ENCODE measurements at regions not wholly inside any gene's neighbourhood (a gene's known extent, or its start where the extent isn't known, plus 50 kb on each side); places are given as distances from the start of the nearest gene placed in this dataset.

DNA sequence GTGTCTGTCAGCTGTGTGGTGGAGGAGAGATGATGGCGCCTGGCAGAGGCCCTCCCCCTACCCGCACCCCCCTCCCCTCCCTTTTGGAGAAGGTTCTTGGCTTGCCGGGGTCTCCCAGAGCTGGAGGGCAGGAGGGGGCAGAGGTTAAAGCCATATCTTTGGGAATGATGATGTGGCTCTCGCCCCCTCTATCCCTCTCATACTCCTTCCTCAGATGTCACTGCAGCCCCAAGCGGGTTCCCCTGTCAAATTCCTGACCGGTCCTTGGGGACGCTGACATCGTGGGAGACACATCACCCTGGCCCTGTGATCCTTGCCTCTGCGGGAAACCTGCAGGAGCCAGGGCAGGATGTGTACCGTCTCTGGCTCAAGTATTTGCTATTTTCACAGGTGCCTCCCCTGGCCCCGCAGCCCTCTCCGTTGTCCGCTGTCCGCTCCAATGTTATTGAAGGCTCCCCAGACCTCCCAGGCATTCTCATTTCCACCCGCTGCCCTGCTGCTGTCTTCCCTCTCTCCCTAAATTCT lies 109.5 kb downstream of the FOXD1 start:
- no peak for DNase-seq (ENCODE audit: low read depth in 1 of 2, low spot score in 1 of 2)

DNA sequence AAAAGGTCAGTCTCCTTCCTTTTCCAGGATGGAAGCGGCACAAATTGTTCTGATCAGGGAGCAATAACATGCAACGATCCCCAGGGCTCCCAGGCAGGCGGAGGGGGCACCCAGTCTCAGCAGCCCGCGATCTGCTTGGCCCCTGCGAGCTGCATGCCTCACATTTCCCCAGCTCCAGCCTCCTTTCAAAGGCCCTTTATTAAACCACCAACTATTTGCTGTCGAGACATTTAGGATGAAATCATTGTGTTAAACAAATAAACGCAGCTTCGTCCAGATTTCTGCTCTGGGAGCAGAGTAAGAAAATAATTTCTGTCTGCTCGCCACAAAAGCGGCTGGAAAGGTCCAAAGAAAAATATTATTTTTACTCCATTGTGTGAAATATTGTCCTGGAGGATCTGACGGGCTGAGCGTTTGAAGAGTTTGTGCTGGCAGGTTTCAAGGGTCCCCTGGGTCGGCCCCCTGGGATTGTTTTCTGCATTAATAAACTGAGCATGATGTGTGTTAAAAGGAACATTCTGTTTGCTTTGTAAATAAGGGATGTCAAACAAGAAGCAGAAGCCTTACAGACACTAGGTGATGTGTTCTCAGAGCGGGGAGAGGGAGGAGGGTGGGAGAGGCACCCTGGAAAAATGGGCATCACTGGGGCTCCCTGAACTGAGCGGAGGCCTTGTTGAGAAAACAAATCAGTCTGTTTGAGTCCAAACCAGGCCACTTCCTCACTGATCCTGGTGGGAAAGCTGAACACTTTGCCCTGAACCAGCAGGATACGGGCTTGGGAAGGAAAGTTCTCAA lies 110.1 kb downstream of the FOXD1 start:
- DNase-seq (ENCODE audit: low read depth in 1 of 2, low spot score in 1 of 2): no peak

DNA sequence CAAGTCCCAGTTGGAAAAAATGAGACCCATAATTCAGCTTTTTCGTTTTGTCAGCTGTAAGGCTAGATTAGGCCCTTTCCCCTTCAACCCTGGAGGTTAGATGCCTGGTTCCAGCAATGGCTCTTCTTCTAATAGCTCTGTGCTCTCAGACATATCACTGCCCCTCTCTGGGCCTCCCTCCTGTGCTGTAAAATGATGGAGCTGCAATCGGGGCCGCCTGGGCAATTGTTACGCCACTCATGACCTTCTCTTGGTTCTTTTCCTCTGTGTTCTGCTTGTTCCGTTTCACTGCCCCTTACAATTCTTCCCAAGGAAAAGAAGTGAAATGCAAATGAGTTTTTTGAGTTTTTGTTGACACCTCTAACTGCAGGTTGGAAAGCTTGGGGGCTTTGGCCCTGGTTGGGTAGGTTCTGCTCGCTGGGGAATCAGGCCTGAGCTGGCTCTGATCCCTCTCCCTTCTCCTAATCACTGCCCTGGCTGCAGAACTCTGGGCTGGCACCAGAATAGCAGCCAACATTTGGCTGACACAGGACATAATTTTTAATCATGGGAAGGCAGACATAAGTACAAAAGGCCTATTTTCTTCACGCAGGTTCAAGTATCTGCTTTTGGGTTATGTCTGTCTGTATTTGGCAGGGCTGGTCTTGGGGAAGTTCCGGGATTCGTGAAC lies 110.9 kb downstream of the FOXD1 start:
- DNase-seq (ENCODE audit: low read depth in 1 of 2, low spot score in 1 of 2): no peak

DNA sequence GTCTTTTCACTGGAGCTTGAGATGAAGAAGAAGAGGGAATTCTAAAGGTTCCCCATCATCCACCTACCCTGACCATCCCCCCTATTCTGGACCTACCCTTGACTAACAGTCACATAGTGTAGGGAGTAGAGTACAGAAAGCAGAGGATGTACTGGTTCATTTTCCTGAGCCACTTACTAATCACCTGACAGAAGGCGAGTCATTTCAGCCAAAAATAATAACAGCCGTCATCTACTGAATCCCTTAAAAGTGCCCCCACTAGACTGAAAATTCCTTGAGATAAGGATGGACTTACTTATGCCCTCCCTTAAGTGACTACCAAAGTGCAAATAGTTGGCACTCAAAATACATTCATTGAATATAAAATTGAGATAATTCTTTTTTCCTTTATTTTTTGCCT lies 112.2 kb downstream of the FOXD1 start:
- DNase-seq (ENCODE audit: low read depth in 1 of 2, low spot score in 1 of 2): no peak

DNA sequence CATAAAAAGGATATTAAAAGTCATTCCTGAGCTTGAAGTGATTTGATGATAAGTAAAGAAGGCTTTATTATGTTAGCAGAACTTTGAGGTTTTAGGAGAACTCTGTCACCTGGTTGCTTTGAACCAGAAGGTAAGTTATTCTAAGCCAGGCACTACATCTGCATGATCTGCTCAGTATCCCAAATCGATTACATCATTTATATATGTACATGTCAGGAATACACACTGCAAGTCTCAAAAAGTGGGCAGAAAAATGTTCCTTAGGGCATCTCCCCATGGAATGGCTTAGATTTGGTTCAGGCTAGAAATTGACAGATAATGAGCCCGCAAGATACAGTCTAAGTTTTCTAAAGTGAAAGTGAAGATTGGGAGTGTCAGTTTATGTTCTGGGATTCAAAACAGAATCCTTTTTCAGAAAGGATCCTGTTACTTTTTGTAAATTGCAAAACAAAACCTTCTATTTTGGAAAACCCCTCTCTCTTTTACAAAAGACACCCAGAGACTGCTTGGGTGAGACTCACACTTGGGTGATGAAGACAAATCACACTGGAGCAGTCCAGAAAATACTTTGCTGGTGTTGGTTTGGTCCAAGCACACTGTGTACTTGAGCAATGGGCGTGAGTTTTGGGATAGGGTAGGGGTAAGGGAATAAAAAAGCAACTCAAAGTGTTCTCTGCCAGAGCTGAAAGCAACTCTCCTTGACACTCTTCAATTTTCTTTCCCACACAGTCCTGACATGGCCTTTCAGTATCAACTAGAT lies 114.5 kb downstream of the FOXD1 start:
- DNase-seq (ENCODE audit: low read depth in 1 of 2, low spot score in 1 of 2): no peak

DNA sequence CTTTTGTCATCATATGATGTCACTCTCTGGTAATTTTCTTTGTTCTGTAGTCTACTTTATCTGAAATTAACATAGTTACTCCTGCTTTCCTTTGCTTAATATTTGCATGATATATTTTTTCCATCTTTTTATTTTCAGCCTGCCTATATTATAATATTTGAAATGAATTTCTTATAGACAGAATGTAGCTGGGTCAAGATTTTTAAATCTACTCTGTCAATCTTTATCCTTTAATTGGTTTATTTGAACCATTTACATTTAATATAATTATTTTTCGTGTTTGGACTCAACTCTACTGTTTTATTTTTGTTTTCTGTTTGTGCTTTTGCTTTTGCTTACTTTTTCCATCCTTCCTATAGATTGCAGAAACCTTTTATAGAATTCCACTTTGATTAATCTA lies 118.0 kb downstream of the FOXD1 start:
- no peak for DNase-seq (ENCODE audit: low read depth in 1 of 2, low spot score in 1 of 2)

DNA sequence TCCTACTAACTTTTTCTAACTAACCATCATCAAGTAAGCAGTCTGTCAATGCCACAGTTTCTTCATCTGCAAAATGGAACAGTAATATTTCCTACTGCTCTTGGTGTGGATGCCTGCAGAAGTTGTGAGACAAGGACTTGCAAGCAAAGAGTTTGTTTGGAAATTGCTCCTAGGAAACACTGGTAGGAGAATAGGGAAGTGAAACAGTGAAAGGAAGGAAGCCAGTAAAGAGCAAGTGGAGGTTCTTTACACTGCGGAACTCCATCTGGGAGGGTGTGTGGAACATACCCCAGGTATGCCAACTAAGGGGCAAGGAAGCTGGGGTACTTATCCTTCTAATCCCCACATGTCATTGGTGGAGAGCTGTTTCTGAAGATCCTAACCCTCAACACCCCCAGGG lies 119.9 kb downstream of the FOXD1 start:
- DNase-seq (ENCODE audit: low read depth in 1 of 2, low spot score in 1 of 2): no peak

DNA sequence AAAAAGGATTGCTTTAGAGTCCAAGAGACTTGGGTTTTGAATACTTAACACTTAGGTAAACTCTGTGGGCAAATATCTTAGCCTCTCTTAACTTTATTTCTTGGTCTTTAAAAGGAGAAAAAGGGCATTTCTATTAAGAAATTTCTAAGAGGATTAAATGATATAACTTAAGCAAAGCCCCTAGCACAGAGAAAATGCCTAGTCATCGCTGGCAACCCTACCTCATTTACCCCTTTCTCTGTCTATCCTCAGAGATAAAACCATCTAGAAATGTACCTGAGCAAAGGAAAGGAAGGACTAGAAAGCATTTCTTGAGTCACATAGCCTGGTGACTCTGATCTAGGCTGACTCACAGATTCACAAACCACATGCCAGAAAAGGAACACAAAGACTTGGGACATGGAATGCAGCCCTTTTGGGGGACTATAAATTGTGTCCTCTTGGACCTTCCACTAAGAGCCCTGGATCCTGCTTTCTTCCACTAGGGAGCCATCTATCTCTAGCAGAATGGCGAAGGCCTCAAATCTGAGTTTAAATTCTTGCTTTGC lies 120.6 kb downstream of the FOXD1 start:
- no peak for DNase-seq (ENCODE audit: low read depth in 1 of 2, low spot score in 1 of 2)

DNA sequence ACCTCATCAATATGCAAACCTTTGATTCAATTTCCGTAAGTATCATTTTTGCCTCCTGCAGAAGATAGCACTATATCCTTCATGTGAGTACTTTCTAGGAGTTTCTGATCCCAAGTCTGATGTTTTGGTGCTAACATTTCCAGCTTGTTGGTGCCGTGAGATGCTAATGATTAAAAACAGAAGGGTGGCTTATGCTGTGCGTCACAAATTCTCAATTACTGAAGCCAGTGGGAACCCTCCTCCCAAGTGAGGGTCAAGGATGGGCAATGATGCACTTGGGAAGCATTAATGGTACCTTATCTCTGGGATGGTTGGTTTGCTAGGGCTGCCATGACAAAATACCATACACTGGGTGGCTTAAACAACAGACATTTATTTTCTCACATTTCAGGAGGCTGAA lies 123.0 kb downstream of the FOXD1 start:
- no peak for DNase-seq (ENCODE audit: low read depth in 1 of 2, low spot score in 1 of 2)

DNA sequence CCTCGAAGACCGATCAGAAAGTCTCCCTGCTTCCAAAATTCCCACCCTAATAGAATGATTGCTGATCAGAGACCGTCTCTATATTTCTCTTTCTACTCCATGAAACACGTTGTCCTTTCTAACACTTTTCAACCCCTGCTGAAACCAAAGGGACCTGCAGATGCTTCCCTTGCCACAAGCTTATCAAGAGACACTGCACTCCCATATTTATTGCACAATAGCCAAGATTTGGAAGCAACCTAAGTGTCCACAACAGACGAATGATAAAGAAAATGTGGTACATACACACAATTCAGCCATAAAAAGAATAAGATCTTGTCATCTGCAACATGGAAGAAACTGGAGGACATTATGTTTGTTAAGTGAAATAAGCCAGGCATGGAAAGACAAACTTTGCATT lies 125.1 kb downstream of the FOXD1 start:
- no peak for DNase-seq (ENCODE audit: low read depth in 1 of 2, low spot score in 1 of 2)

DNA sequence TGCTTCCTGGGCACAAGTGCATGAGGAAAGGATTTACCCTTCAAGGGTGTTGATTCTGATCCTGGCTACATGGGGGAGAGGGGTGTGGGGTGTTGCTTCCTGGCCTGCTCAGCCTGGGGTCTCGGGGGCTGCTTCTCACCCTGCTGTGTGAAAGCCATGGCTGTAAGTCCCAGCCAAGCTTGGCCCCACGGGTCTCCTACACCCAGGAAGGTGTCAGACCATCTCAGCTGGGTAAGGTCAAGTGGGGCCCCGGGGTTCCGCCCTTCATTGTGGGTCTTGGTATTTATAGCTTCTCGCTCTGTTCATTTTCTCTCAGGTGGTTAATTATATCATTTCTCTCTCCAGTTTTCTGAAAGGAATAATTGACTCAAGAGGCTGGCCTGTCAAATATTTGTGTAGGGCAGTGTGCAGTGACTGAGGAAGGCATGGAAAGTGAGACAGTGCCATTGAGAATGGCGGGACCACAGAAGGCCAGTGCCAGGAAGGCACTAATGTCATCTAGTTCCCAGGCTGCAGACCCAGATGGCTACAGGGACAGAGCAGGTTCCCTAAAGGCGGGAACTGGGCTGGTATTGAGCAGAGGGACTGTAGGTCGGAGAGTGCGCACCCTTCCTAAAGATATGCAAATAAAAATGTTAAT lies 126.0 kb downstream of the FOXD1 start:
- DNase-seq (ENCODE audit: low read depth in 1 of 2, low spot score in 1 of 2): no peak

DNA sequence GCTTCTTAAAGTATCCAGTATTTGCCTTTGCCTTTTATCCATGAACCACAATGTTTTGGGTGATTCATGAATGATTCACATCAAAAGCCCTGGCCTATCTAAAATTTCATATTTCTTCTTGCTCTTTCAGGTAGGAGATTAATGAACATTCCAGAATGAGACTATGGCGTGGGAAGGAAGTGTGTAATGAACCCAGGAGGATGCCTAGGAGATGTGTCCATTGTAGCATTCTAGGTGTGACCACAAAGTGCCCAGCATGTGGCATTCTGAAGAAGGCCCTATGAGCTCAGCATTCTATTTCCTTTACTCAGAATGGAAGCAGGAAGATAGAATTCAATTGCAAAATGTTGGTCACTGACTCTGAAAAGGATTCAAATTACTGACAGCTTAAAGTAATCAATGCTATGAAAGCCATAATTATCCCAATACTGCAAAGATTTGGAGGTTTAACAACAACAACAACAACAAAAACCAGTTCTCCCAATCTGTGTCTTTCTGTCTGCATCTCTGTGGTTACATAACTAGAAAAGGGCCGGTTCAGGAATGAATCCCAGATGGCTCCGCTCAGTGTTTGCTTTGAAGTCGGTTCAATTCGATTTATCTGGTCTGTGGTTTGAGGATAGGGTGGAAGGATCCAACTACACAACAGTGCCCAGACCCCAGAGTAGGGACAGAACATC lies 126.7 kb downstream of the FOXD1 start:
- no peak for DNase-seq (ENCODE audit: low read depth in 1 of 2, low spot score in 1 of 2)

DNA sequence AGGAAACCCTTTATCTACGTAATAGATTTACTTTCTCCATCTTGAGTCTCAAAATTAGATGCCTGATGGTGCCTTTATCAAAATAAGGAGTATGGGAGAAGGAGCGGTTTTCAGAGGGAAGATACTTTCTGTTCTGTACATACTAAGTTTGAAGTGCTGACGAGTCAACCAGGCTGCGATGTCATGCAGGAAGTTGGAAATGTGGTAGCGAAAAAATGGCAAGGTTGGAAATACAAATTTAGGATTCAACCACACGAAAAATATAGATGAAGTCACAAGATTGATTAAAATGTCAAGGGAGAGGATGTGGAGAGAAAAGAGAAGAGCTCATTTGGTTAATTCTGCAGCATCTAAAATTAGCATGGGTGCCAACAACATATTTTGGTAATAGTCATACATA lies 129.5 kb downstream of the FOXD1 start:
- no peak for DNase-seq (ENCODE audit: low read depth in 1 of 2, low spot score in 1 of 2)

DNA sequence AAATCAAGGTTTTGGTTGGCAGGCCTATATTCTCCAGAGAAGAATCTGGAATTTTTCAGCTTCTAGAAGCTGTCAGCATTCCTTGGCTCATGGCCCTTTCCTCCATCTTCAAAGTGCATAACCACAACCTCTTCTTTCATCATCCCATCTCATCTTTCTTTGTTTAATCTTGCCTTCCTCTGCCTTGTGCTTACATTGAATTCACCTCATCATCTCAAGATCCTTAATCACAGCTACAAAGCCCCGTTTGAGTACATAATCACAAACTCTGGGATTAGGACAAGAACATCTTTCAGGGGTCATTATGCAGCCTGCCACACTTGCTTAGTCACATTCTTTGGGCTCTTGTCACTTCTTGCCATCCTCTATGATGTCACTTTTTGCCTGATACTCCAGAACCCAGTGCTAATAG lies 130.3 kb downstream of the FOXD1 start:
- DNase-seq (ENCODE audit: low read depth in 1 of 2, low spot score in 1 of 2): no peak

DNA sequence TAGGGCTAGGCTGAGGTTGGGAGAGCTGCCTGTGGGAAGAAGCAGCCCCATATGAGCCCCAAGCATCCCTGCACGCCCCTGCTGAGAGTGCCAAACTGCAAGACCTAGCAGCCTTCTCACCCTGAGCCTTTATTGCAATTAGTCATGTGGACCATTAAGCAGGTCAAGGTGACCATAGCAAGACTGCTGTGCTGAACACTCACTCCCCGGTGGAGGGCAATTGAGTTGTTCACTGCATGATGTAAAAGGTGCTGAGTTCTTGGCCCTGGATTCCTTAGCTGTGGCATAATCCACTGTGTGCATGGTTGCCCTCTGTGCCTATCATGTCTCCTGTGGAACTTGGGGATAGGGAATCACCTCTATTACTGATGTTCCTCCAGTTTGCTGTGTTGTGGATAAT lies 131.1 kb downstream of the FOXD1 start:
- DNase-seq (ENCODE audit: low read depth in 1 of 2, low spot score in 1 of 2): no peak

DNA sequence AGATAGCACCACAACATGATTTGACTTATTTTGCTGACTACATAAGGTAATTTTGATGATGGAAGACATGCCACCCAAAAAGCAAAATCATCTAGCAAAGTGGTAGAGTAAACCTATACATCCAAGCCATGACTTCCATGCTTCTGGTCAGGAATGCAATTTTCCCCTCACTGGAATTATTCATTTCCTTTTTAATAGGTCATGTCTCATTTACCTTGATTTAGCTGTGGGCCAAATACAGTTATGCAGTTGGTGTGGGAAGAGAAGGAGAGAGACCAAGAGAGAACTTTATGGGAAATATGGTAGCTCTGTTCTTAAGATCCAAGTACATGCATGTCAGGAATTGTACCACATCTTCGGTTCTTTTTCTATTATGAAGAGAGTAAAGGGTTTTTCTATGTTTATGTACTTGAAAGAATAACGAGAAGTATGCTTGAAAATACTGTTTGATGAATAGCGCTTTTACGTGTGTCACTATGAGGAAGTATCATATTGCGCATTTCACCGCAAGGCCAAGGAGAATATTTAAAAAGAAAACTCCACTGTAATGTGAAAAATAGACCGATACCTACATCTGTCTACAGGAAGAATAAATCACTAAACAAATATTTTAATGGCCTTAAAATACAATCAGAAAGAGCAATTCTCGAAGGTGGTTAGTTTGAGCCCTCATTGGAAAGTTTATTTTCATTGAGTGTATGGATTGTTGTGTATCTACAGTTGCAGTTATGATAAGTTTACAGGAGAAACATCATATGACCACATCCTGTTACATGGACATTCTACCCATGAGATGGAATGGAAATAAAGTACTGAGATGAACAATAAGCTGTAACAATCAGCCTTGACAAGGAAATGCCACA lies 134.0 kb downstream of the FOXD1 start:
- DNase-seq (ENCODE audit: low read depth in 1 of 2, low spot score in 1 of 2): no peak

DNA sequence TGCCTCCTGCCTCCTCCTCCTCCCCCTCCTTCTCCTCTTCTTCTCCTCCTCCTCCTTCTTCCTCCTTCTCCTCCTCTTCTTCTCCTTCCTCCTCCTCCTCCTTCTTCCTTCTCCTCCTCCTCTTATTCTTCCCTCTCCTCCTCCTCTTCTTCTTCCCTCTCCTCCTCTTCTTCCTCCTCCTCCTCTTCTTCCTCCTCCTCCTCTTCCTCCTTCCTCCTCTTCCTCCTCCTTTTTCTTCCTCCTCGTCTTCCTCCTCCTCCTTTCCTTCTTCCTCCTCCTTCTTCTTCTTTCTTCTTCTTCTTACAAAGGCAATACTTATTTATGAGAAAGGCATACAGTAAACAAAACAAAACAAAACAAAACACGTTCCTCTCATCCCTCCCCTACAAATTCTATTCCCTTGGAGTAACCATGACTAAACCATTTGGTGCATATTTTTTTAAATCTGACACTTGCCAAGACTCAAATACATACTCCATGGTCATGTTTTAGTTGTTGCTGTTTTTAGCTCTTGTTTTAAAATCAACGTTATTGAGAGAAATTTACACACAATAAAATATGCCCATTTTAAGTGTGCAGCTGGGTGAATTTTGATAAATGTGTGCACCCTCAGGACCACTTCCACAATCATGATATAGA lies 135.6 kb downstream of the FOXD1 start:
- DNase-seq (ENCODE audit: low read depth in 1 of 2, low spot score in 1 of 2): no peak

DNA sequence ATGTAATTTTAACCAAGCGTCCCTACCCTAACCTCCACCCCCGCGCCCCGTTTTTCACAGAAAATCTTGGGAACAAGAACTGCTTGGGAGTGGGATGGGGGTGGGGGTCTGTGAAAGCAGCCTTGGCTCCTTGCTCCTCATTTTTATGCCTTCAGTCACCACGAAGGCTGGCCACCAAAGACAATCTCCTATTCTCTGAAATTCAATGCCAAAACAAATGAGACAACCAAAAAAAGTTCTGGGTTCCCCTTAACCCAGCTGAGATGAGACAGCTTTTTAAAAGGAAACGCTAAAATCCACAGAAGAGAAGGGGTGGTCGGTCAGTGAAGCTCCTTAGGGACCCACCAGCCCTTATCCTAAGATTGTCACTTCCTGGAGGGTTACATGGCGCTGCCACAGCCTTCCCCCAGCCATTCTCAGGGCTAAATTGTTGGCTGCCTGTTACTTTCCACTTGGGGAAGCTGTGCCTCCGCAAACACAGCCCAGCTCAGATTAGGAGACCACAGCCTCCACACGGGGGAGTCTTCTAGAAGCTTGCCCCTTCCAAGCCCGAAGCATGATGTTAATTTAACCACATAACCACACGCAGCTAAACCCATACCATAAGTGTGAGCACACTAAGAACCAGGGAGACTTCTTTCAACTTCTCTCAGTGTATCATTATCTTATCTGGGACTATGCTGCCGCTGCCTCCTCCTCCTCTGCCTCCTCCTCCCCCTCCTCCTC lies 136.3 kb downstream of the FOXD1 start:
- no peak for DNase-seq (ENCODE audit: low read depth in 1 of 2, low spot score in 1 of 2)
